ENCODE measurements at regions not wholly inside any gene's neighbourhood (a gene's known extent, or its start where the extent isn't known, plus 50 kb on each side); places are given as distances from the start of the nearest gene placed in this dataset.

DNA sequence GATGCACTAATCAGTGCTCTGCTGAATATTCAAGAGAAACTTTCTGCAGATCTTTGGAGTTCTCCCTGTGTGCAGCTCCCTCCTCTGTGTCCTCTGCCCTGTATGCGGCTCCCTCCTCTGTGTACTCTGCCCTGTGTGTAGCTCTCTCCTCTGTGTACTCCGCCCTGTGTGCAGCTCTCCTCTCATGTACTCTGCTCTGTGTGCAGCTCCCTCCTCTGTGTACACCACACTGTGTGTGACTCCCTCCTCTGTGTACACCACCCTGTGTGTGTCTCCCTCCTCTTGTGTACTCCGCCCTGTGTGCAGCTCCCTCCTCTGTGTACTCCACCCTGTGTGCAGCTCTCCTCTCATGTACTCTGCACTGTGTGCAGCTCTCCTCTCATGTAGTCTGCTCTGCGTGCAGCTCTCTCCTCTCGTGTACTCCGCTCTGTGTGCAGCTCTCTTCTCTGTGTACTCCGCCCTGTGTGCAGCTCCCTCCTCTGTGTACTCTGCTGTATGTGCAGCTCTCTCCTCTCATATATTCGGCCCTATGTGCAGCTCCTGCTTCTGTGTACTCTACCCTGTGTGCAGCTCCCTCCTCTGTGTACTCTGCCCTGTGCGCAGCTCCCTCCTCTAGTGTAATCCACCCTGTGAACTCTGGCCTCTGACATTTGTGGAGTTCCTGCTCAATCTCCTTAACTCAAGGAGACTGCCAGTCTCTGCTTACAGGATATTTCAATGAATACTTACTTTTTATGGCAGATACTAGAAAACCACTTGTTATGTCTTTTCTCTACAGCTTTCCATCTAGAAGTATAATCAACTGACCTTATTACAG is 280.4 kb downstream of the GLRX3 start:
- Histone ChIP-seq H3K4me3 (no peak overlapping the region), H3K4me1 (no peaks in the 10 kb centered on the region), H3K9me3 (no peaks in the 10 kb centered on the region), H3K27ac (no peak overlapping the region), H3K27me3 (no peaks in the 10 kb centered on the region), H3K36me3 (no peaks in the 10 kb centered on the region)
- no peak for DNase-seq (ENCODE audit: low spot score in 2 of 2)
- 84 to 86% methylated on average over 9 of the region's 9 CpGs for WGBS, 2 donors
- no peak for TF ChIP-seq CTCF (IDR thresholded peaks at IDR 0.05)
- no peak for TF ChIP-seq POLR2A (IDR thresholded peaks at IDR 0.05)
- no peak for TF ChIP-seq EP300 (IDR thresholded peaks at IDR 0.05)

GRCh38 chr10:130418731-130419130 is 282.5 kb downstream of the GLRX3 start:
- no peak for TF ChIP-seq CTCF (IDR thresholded peaks at IDR 0.05)
- no peak for TF ChIP-seq POLR2A (IDR thresholded peaks at IDR 0.05)
- TF ChIP-seq EP300 (IDR thresholded peaks at IDR 0.05) = no peak
- no peaks in the 10 kb centered on the region for H3K36me3 ChIP-seq
- no peaks in the 10 kb centered on the region for H3K9me3 ChIP-seq
- no peak for DNase-seq (ENCODE audit: low spot score in 2 of 2)
- H3K27ac ChIP-seq = no peak overlapping the region
- H3K4me3 ChIP-seq = no peak overlapping the region
- H3K27me3 ChIP-seq = no peaks in the 10 kb centered on the region
- no peaks in the 10 kb centered on the region for H3K4me1 ChIP-seq
- WGBS, 2 donors = 78 to 79% methylated on average over 10 of the region's 10 CpGs

DNA sequence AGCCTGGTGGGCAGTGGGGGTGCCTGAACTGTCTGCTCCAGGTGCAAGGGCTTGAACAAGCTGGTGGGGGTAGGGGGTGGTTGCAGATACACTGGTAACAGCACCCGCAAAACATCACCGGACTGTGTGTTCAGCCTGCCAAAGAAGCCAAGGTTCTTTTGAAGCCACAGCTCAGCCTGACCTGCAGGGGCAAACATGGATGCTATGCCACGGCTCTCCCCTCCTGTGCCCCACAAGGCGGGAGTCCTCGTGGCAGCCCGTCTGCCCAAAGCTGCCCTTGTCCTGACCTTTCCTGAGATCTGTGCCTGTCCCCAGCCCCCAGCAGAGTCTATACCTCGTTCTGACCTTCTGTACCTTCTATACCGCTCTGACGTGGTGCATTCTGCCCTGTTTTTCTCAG is 285.7 kb downstream of the GLRX3 start:
- H3K9me3 ChIP-seq = no peaks in the 10 kb centered on the region
- no peaks in the 10 kb centered on the region for H3K4me1 ChIP-seq
- TF ChIP-seq CTCF (IDR thresholded peaks at IDR 0.05) = no peak
- no peak for TF ChIP-seq EP300 (IDR thresholded peaks at IDR 0.05)
- no peak for TF ChIP-seq POLR2A (IDR thresholded peaks at IDR 0.05)
- no peak overlapping the region for H3K27ac ChIP-seq
- no peaks in the 10 kb centered on the region for H3K36me3 ChIP-seq
- 70 to 75% methylated on average over 9 of the region's 9 CpGs for WGBS, 2 donors
- no peak for DNase-seq (ENCODE audit: low spot score in 2 of 2)
- no peak overlapping the region for H3K4me3 ChIP-seq
- H3K27me3 ChIP-seq = no peaks in the 10 kb centered on the region

DNA sequence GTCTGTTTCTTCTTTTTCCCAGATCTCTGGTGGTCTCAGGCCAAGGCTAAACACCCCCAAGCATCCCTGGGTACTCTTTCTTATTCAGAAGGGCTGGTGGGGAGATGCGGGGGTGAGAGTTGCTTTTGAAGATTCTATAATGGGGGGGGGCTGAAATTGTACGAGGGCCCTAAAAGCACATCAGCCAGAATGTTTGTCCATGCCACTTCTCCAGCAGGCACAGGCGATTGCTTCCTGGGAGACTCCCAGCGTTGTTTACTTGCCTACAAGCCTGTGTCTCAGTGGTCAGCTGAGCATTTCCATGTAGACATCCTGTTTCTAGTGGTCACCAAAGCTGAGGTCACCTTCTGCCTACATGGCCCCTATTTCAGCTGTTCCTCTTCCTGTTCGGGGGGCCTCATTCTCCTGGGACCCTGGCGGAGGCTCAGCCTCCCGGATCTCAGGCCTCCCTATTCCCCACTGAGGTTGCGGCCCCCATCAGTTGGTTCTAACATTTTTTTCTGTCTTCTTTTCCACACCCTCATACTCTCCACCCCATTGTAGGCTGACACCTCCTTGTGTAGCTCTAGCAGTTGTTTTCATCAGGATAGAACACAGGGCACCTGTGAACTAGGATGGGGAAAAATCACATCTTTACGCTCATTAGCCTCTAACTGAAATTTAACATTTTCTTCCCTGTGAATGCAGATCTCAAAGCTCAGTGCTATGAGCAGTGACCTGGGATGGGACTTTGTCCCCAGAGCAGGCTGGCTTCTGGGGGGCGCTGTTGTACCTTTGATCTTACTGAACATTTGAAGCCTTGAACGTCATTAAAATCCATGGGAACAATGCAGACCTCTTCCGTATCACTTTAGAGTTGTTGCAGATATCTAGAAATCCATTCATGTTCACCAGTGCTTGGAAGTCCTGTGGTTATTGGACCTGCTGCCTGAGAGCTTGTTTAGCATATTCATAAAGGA is 286.5 kb downstream of the GLRX3 start:
- no peak overlapping the region for H3K4me3 ChIP-seq
- 79 to 83% methylated on average over 12 of the region's 12 CpGs for WGBS, 2 donors
- no peaks in the 10 kb centered on the region for H3K27me3 ChIP-seq
- no peak for DNase-seq (ENCODE audit: low spot score in 2 of 2)
- no peaks in the 10 kb centered on the region for H3K4me1 ChIP-seq
- no peaks in the 10 kb centered on the region for H3K36me3 ChIP-seq
- no peak overlapping the region for H3K27ac ChIP-seq
- no peak for TF ChIP-seq CTCF (IDR thresholded peaks at IDR 0.05)
- TF ChIP-seq POLR2A (IDR thresholded peaks at IDR 0.05) = no peak
- TF ChIP-seq EP300 (IDR thresholded peaks at IDR 0.05) = no peak
- H3K9me3 ChIP-seq = peaks cover 0 to 5% (median 0%) of the 10 kb centered on the region in 4 donors
